Gastrocnemius medialis (tissue), 4 donors: ENCODE measurements at regions not wholly inside any gene's neighbourhood (a gene's known extent, or its start where the extent isn't known, plus 50 kb on each side); places are given as distances from the start of the nearest gene placed in this dataset.

Experiments used
- ATAC-seq, 2 donors: fragments of 150-250 bp; one replicate each; pipeline ENCODE4 v1.9.1; 2016
- DNase-seq, 2 donors: peaks; one replicate each; pipeline ENCODE4 v3.0.0-alpha.2; 2019
- H3K27ac ChIP-seq, 4 donors: fragments of 200-600 bp; sonication (generic); 1 replicate in 1 of 4; 2 replicates in 3 of 4; pipeline ENCODE4 v1.5.1; 2016 to 2018; ENCODE audit warnings: mild to moderate bottlenecking in 2 of 4, moderate library complexity in 1 of 4
- H3K27me3 ChIP-seq, 3 donors: fragments of 200-600 bp; sonication (generic) in 2 of 3; 1 replicate in 1 of 3; 2 replicates in 2 of 3; pipeline versions ENCODE4 v1.5.1 to v1.6.0; 2016 to 2019; ENCODE audit warnings: mild to moderate bottlenecking in 1 of 3, moderate library complexity in 1 of 3
- H3K36me3 ChIP-seq, 2 donors: fragments of 200-600 bp; sonication (generic) in 1 of 2; one replicate each; pipeline ENCODE4 v1.5.1; 2017 to 2018
- H3K4me1 ChIP-seq, 2 donors: fragments of 200-600 bp; sonication (generic) in 1 of 2; one replicate each; pipeline ENCODE4 v1.5.1; 2016 to 2017; ENCODE audit warnings: mild to moderate bottlenecking in 2 of 2
- H3K4me3 ChIP-seq, 4 donors: fragments of 200-600 bp; sonication (generic) in 3 of 4; 1 replicate in 1 of 4; 2 replicates in 3 of 4; pipeline ENCODE4 v1.5.1; 2016 to 2019; ENCODE audit warnings: mild to moderate bottlenecking in 2 of 4
- H3K9me3 ChIP-seq, 3 donors: fragments of 200-600 bp; sonication (generic) in 2 of 3; 1 replicate in 1 of 3; 2 replicates in 2 of 3; pipeline ENCODE4 v1.5.1; 2016 to 2019
- CTCF ChIP-seq, 5 experiments: fragments of 450-650 bp in 3 of 5; fragments of 200-600 bp in 2 of 5; sonication (generic) in 2 of 5; IDR thresholded peaks in 4 of 5; conservative IDR thresholded peaks in 1 of 5; 1 replicate in 4 of 5; 2 replicates in 1 of 5; pipeline ENCODE4 v1.5.1; 2016 to 2019; ENCODE audit warnings: antibody characterized with exemption in 5 of 5, mild to moderate bottlenecking in 3 of 5, moderate library complexity in 3 of 5
- POLR2A ChIP-seq, 2 donors: fragments of 450-650 bp; IDR thresholded peaks; one replicate each; pipeline ENCODE4 v1.6.1; 2017; ENCODE audit warnings: antibody characterized with exemption in 2 of 2, mild to moderate bottlenecking in 2 of 2, moderate library complexity in 2 of 2
- in situ Hi-C, 4 donors: fragments of 200-750 bp; cut with MboI; loops; one replicate each; pipeline versions ENCODE4 v1.15.0 to v1.8.0; 2017; ENCODE audit warnings: low sequenced_read_pairs in 4 of 4
- intact Hi-C: fragments of 100-400 bp; cut with DNase I; formaldehyde crosslinking; loops from one replicate; pipeline ENCODE4 v1.15.1; 2023; ENCODE audit warnings: low total_unique reads

- DNase-seq (no peak), ATAC-seq (no peak)
- intact Hi-C loops (no loop called here), in situ Hi-C loops (no loop called here)
- Histone ChIP-seq H3K9me3 (no peaks in the 10 kb centered on the region), H3K4me1 (no peaks in the 10 kb centered on the region), H3K36me3 (no peaks in the 10 kb centered on the region), H3K4me3 (no peak overlapping the region), H3K27ac (no peak overlapping the region), H3K27me3 (no peaks in the 10 kb centered on the region)
- TF ChIP-seq CTCF (IDR thresholded peaks at IDR 0.05 in 4 of 5, conservative IDR thresholded peaks at IDR 0.05 in 1 of 5) = no peak
- TF ChIP-seq POLR2A (IDR thresholded peaks at IDR 0.05) = no peak
These were observed 148.3 kb upstream of the NXPH2 start for GRCh38 chr2:138928374-138929021.

- intact Hi-C loops = no loop called here
- Histone ChIP-seq H3K27me3 (no peaks in the 10 kb centered on the region), H3K4me1 (no peaks in the 10 kb centered on the region), H3K9me3 (no peaks in the 10 kb centered on the region), H3K4me3 (no peak overlapping the region), H3K27ac (no peak overlapping the region), H3K36me3 (no peaks in the 10 kb centered on the region)
- no peak for ATAC-seq
- TF ChIP-seq CTCF (IDR thresholded peaks at IDR 0.05 in 4 of 5, conservative IDR thresholded peaks at IDR 0.05 in 1 of 5) (peak in 1 of 5 experiments; percentile 16), POLR2A (IDR thresholded peaks at IDR 0.05) (no peak)
- DNase-seq = no peak
- in situ Hi-C loops = no loop called here
These were observed 142.9 kb upstream of the NXPH2 start for GRCh38 chr2:138922973-138923563.

GRCh38 chr2:138919120-138919747 lies 139.0 kb upstream of the NXPH2 start:
- DNase-seq (no peak), ATAC-seq (no peak)
- H3K27me3 ChIP-seq = no peaks in the 10 kb centered on the region
- no peak overlapping the region for H3K27ac ChIP-seq
- no peaks in the 10 kb centered on the region for H3K4me1 ChIP-seq
- no peaks in the 10 kb centered on the region for H3K9me3 ChIP-seq
- no peak overlapping the region for H3K4me3 ChIP-seq
- TF ChIP-seq CTCF (IDR thresholded peaks at IDR 0.05 in 4 of 5, conservative IDR thresholded peaks at IDR 0.05 in 1 of 5) = no peak
- no peak for TF ChIP-seq POLR2A (IDR thresholded peaks at IDR 0.05)
- intact Hi-C loops (no loop called here), in situ Hi-C loops (no loop called here)
- no peaks in the 10 kb centered on the region for H3K36me3 ChIP-seq

GRCh38 chr2:138910427-138910826 lies 130.2 kb upstream of the NXPH2 start:
- H3K36me3 ChIP-seq = no peaks in the 10 kb centered on the region
- H3K9me3 ChIP-seq = no peaks in the 10 kb centered on the region
- in situ Hi-C loops (no loop called here), intact Hi-C loops (no loop called here)
- H3K4me1 ChIP-seq = no peaks in the 10 kb centered on the region
- H3K4me3 ChIP-seq = no peak overlapping the region
- TF ChIP-seq POLR2A (IDR thresholded peaks at IDR 0.05) (no peak), CTCF (IDR thresholded peaks at IDR 0.05 in 4 of 5, conservative IDR thresholded peaks at IDR 0.05 in 1 of 5) (no peak)
- no peaks in the 10 kb centered on the region for H3K27me3 ChIP-seq
- H3K27ac ChIP-seq = no peak overlapping the region
- ATAC-seq (no peak), DNase-seq (no peak)
